ENCODE measurements at regions not wholly inside any gene's neighbourhood (a gene's known extent, or its start where the extent isn't known, plus 50 kb on each side); places are given as distances from the start of the nearest gene placed in this dataset.

DNA sequence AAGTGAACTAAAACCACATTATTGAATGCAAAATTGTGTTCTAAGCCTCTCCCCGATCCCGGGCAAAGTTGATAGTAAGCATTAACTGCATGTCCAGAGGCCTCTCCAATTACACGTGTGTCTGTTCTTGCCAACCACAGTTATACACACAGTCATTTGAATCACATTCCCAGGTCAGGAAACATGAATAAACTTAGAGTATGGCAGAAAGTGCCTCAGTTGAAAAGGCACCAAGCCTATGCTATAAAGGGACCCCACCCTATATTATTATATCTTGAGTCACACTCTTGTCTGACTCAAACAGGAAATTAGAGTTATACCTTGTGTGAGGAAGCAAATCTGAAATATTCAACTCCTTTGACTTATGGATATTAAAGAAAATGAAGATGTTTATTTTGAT lies 128.3 kb upstream of the STXBP6 start:
- H3K27me3 Mint-ChIP-seq = no peaks in the 10 kb centered on the region
- H3K4me1 Mint-ChIP-seq (ENCODE audit: low read depth) = no peaks in the 10 kb centered on the region
- ChIA-PET CTCF (no interaction called here), POLR2A (no interaction called here)
- peaks cover 1% of the 10 kb centered on the region for H3K9me3 Mint-ChIP-seq
- no peak for DNase-seq
- no peak overlapping the region for H3K4me3 Mint-ChIP-seq
- intact Hi-C loops (cut with micrococcal nuclease) = no loop called here
- TF ChIP-seq, protein P1, sequence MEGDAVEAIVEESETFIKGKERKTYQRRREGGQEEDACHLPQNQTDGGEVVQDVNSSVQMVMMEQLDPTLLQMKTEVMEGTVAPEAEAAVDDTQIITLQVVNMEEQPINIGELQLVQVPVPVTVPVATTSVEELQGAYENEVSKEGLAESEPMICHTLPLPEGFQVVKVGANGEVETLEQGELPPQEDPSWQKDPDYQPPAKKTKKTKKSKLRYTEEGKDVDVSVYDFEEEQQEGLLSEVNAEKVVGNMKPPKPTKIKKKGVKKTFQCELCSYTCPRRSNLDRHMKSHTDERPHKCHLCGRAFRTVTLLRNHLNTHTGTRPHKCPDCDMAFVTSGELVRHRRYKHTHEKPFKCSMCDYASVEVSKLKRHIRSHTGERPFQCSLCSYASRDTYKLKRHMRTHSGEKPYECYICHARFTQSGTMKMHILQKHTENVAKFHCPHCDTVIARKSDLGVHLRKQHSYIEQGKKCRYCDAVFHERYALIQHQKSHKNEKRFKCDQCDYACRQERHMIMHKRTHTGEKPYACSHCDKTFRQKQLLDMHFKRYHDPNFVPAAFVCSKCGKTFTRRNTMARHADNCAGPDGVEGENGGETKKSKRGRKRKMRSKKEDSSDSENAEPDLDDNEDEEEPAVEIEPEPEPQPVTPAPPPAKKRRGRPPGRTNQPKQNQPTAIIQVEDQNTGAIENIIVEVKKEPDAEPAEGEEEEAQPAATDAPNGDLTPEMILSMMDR (IDR thresholded peaks at IDR 0.05) = no peak
- no peak overlapping the region for H3K27ac Mint-ChIP-seq
- H3K36me3 Mint-ChIP-seq (ENCODE audit: low read depth) = no peaks in the 10 kb centered on the region
- no peak for ATAC-seq

DNA sequence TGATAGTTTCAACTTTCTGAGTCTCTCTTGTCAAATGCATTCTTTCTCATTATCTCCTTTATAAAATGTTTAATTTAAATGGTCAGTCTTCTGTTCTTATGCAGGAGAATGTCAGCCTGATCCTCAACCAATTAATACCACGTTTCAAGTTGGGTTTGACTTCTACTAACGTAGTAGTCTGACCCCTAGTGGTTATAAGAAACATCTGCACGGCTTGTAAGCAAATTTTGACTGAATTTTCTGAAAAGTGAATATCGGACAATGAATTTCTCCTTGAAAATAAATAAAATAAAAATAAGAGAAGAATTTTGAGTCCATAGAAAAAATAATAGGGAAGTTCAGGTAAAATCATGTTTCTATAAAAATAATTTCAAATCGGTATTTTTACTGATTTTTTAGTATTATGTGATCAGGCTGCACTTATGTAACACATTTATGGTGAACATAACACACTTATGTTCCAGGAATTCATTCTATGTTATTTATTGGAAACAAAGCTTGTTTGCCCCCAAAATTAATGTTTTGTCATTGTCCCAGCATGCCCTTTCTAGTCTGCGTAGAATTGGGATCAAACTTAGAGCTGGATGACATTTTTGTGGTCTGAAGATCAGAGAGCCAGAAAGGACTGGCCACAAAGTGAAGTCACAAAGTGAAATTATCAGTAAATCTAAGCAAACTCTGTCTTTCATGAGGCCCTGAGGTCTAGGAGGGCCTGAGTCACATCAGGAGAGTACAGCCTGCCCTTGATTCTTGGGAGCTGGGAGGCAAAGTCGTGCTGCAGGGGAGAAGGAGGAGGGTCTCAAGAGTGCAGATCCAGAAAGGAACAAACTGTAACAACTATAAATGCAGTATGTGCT lies 101.2 kb upstream of the STXBP6 start:
- no peaks in the 10 kb centered on the region for H3K36me3 Mint-ChIP-seq (ENCODE audit: low read depth)
- DNase-seq (no peak), ATAC-seq (no peak)
- CTCF ChIA-PET = interaction anchor here (0.6 to 1.4 kb wide), 5 partner anchors 18 to 442 kb away, joined by 3 to 6 read pairs (median 3); no protein-coding TSS in a partner anchor
- POLR2A ChIA-PET = no interaction called here
- H3K9me3 Mint-ChIP-seq = no peaks in the 10 kb centered on the region
- no peak overlapping the region for H3K4me3 Mint-ChIP-seq
- no peaks in the 10 kb centered on the region for H3K4me1 Mint-ChIP-seq (ENCODE audit: low read depth)
- intact Hi-C loops (cut with micrococcal nuclease) = loop anchor here (5.0 to 10.0 kb wide), 2 partner anchors 346 to 439 kb away; no protein-coding TSS in a partner anchor
- H3K27ac Mint-ChIP-seq = no peak overlapping the region
- peaks cover 5% of the 10 kb centered on the region for H3K27me3 Mint-ChIP-seq
- TF ChIP-seq, protein P1 (IDR thresholded peaks at IDR 0.05) = peak; percentile 80

DNA sequence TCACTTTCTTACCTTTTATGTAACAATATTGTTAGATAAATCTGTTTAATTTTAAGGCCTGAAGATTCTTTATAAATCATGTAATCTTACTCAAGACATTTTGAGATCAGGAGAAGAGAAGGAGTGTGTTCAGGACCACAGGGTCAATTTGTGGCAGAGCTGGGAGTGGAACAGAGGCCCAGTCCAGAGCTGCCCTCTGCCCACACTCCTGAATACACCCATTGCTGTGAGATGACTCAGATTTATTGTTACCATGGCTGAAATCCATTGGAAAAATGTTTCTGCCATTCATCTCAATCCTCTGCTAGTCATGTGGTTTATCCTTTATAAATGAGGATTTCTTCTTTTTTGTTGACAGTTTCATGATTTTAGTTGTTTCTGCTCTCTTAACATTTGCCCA lies 100.5 kb upstream of the STXBP6 start:
- no peaks in the 10 kb centered on the region for H3K36me3 Mint-ChIP-seq (ENCODE audit: low read depth)
- ATAC-seq (no peak), DNase-seq (no peak)
- POLR2A ChIA-PET = no interaction called here
- no peak overlapping the region for H3K4me3 Mint-ChIP-seq
- no peak overlapping the region for H3K27ac Mint-ChIP-seq
- TF ChIP-seq, protein P1 (IDR thresholded peaks at IDR 0.05) = no peak
- intact Hi-C loops (cut with micrococcal nuclease) = loop anchor here (5.0 to 10.0 kb wide), 2 partner anchors 346 to 438 kb away; no protein-coding TSS in a partner anchor
- H3K4me1 Mint-ChIP-seq (ENCODE audit: low read depth) = no peaks in the 10 kb centered on the region
- CTCF ChIA-PET = interaction anchor here (2.0 kb wide), 1 partner anchor 440 kb away, joined by 8 read pairs; no protein-coding TSS in a partner anchor
- peaks cover 5% of the 10 kb centered on the region for H3K27me3 Mint-ChIP-seq
- no peaks in the 10 kb centered on the region for H3K9me3 Mint-ChIP-seq

DNA sequence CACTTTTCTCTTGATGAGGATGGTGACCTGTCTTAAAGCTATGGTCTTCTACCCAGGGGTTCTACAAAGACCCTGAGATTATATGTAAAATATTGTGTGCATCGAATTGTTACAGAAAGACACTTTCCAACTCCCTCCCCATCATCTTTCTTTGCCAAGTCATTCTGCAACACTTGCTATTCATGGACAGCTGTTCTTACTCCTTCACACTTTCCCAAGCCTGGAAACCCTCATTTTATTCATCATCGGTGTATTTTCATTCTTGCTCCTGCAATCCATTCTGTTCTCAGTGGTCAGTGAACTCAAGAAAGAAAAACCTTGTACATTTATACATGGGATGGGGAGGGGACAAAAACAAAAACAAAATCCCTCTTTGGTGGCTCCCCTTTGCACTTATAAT lies 90.5 kb upstream of the STXBP6 start:
- H3K4me3 Mint-ChIP-seq = no peak overlapping the region

DNA sequence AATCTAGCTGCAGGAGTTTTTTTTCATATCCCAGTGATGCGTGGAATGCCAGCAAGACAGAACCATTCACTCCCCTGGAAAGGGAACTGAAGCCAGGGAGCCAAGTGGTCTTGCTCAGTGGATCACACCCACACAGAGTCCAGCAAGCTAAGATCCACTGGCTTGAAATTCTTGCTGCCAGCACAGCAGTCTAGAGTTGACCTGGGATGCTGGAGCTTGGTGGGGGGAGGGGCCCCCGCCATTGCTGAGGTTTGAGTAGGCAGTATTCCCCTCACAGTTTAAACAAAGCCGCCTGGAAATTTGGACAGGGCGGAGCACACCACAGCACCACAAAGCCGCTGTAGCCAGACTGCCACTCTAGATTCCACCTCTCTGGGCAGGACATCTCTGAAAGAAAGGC lies 86.9 kb upstream of the STXBP6 start:
- H3K36me3 Mint-ChIP-seq (ENCODE audit: low read depth) = no peaks in the 10 kb centered on the region
- intact Hi-C loops (cut with micrococcal nuclease) = no loop called here
- TF ChIP-seq, protein P1 (IDR thresholded peaks at IDR 0.05) = no peak
- peaks cover 24% of the 10 kb centered on the region for H3K27me3 Mint-ChIP-seq
- H3K4me1 Mint-ChIP-seq (ENCODE audit: low read depth) = peaks cover 4% of the 10 kb centered on the region
- ATAC-seq (no peak), DNase-seq (no peak)
- no peaks in the 10 kb centered on the region for H3K9me3 Mint-ChIP-seq
- no peak overlapping the region for H3K27ac Mint-ChIP-seq
- ChIA-PET POLR2A (no interaction called here), CTCF (interaction anchor here (1.3 kb wide), 1 partner anchor 427 kb away, joined by 3 read pairs; no protein-coding TSS in a partner anchor)
- no peak overlapping the region for H3K4me3 Mint-ChIP-seq

More for the DNA sequence above, 90.5 kb upstream of the STXBP6 start:
- H3K27me3 Mint-ChIP-seq = no peaks in the 10 kb centered on the region
- TF ChIP-seq, protein P1 (IDR thresholded peaks at IDR 0.05) = no peak
- POLR2A ChIA-PET = no interaction called here
- CTCF ChIA-PET = no interaction called here
- ATAC-seq = no peak
- DNase-seq = no peak
- no peaks in the 10 kb centered on the region for H3K4me1 Mint-ChIP-seq (ENCODE audit: low read depth)
- no peak overlapping the region for H3K27ac Mint-ChIP-seq
- H3K9me3 Mint-ChIP-seq = no peaks in the 10 kb centered on the region
- intact Hi-C loops (cut with micrococcal nuclease) = no loop called here
- no peaks in the 10 kb centered on the region for H3K36me3 Mint-ChIP-seq (ENCODE audit: low read depth)
